Stimulated activated CD4-positive, alpha-beta T cell treated with anti-CD3 and anti-CD28 coated beads, Interleukin-4, amount 100 ng/mL, for 48 hours (primary cell): ENCODE measurements at regions not wholly inside any gene's neighbourhood (a gene's known extent, or its start where the extent isn't known, plus 50 kb on each side); places are given as distances from the start of the nearest gene placed in this dataset.

Experiments
- DNase-seq, 2 donors: peaks; one replicate each; pipeline ENCODE4 v3.0.0-alpha.2; 2020; ENCODE audit warnings: low read depth in 2 of 2

- DNase-seq = no peak
Observed at GRCh38 chr11:112355726-112356125, 95.1 kb upstream of the PLET1 start.

DNA sequence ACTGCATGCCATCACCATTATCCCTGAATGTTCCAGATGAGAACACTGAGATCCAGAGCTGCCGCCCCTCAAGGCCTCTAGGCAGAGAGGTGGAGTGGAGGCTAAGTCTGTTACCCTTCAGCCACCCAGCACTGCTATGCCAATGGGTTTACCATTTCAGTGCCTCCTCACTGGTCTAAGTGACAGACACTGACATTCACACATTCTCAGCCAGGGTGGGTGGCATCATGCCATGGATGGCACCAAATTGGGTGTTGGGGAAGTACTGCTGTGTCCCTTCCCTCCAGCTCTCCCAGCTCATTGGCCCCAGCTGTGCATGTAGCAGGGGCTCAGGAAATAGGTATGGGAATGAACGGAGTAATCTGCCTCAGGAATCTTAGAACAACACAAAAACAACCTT, 96.8 kb upstream of the PLET1 start:
- DNase-seq = no peak

DNA sequence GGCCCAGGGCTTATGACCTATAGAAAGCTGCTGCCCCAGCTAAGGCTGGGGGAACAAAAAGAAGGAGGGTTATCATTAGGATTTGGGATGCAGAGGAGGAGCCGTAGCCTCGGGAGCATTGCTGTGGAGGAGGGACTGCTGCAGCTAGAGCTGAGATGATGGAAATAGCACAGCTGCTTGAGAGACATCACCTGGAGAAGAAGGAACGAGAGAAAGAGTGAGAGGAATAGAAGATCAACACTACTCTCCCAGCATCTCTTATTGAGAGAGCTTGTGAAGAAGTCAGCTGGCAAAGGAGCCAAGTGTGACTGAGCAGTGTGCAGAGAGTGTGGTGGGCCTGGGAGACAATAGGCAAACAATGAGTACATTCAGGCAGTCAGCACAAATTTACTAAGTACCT, 100.7 kb upstream of the PLET1 start:
- no peak for DNase-seq

DNA sequence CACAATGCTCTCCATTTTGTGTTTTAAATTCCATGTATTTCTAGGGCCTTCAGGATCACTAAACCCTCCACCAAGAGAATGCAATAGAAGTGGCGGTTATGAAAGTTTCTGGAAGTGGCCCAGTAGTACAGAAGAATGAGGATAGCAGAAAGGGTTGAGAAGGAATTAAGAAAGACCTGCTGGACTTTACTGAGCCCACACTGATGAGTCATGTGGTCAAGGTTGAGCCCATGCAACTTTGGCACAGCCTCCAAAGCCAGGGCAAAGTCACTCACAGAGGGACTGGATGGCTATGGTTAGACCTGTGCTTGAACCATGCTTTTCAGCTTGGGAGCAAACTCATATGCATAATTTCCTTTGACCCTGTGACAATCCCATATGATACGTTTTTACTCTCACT, 102.9 kb upstream of the PLET1 start:
- no peak for DNase-seq

DNA sequence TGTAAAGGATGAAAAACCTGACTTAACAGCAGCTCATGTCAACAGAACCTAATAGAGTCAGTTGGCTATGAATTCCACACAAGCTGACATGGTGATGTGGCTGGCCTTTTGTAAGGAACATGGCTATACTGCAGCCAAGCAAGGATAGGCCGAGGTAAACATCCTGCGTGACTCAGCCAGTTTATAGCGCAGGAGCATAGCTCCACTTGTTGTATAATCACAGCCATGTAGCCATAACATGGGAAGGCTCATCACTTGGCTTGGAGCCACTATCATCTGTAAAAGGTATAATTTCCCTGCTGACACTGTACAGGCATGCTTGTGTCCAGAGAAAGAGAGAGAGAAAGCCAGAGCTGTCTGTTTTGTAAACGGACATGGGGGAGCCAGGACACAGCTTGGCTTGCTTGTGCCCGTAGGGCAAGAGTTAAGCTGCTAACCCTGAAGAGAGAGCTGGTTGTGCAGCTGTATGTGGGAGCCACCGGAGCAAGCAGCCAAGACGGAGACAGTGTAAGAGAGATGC, 104.4 kb upstream of the PLET1 start:
- no peak for DNase-seq

GRCh38 chr11:112366012-112366411, 105.4 kb upstream of the PLET1 start:
- no peak for DNase-seq

- no peak for DNase-seq
Observed at GRCh38 chr11:112366777-112367176, 106.1 kb upstream of the PLET1 start.

DNA sequence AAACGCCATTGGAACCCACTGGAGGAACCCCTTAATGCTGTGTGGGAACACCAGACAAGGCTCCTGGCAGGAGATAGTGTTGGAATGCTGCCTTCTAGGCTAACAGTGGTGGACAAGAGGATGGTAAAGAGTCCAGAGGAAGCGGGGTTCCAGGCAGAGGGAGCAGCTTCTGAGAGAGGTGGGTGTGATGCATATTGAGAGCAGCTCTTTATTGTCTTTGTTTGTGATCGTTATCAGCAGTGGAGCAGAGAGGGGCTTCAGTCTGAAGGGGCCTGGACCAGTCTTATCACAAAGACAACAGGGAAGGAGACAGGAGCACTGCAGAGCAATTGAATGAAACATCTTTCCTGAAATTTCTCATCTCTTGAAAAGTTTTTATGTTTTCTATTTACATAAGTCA, 106.8 kb upstream of the PLET1 start:
- DNase-seq = no peak

- DNase-seq = no peak
Observed at GRCh38 chr11:112367895-112368294, 107.2 kb upstream of the PLET1 start.

- no peak for DNase-seq
Observed at GRCh38 chr11:112368381-112368780, 107.7 kb upstream of the PLET1 start.

- DNase-seq = no peak
Observed at GRCh38 chr11:112369374-112369773, 108.7 kb upstream of the PLET1 start.

DNA sequence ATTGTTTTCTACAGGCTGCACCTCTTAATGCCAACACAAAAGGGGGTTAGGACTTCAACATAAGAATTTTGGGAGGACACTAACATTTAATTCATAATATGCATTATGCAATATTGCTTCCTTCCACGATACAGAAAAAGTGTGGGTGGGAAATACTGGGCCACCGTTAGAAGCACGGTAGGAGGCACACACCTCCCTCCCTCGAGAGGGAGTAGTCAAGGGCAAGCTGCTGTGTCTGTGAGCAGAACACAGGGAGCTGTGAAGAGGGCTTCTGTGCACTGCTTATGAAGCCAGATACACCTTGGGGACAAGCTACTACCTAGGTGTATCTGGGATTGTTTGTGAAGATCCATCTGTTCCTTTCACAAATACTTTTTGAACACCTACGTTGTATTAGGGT, 109.3 kb upstream of the PLET1 start:
- DNase-seq = no peak

GRCh38 chr11:112374486-112375140, 114.0 kb upstream of the PLET1 start:
- DNase-seq = no peak

DNA sequence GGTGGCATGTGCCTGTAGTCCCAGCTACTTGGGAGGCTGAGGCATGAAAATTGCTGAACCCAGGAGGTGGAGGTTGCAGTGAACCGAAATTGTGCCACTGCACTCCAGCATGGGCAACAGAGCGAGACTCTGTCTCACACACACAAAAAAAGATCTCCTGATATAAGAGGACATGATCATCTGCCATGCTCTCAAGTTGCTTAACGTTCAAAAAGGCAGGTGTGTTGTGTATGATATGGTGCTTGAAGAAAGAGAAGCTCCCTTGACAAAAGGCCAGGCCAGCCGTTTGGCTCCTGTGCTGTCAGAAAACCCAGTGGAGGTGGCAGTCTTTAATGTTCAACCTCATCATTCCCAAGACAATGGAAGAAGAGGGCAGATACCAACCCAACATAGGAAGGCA, 117.3 kb upstream of the PLET1 start:
- DNase-seq = no peak

DNA sequence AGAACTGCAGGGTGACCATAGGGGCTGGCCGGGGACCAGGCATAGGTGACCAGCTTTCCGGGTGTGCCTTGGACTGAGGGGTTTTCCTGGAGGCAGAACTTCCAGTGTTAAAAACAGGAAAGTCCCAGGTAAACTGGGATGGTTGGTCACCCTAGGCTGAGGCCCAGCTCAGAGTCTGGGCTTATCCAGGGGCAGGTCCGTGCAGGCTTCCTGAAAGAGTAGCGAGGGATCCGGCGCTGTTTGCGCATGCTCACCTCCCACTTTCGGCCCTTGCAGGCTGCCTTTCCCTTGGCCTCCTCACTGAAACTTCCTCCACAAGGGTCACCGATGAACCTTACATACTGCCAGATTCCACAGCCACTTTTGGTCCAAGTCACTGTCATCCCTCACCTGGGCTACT, 119.8 kb upstream of the PLET1 start:
- no peak for DNase-seq

DNA sequence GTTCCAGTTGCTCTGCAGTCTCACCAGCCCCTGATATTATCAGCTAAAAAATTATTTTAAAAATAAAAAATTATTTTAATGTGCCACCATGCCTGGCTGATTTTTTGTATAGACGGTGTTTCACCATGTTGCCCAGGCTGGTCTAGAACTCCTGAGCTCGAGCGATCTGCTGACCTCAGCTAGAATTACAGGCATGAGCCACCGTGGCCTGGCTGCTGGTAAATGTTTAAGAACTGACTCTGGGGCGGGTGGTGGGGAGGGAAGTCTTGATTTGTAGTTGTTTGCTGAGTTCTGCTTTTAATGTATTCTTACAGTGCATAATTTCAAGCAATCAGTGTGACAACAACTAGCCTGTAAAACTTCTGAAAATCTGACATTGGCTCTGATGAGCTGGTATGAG, 120.9 kb upstream of the PLET1 start:
- no peak for DNase-seq

- DNase-seq = no peak
Observed at GRCh38 chr11:112382561-112382960, 121.9 kb upstream of the PLET1 start.

DNA sequence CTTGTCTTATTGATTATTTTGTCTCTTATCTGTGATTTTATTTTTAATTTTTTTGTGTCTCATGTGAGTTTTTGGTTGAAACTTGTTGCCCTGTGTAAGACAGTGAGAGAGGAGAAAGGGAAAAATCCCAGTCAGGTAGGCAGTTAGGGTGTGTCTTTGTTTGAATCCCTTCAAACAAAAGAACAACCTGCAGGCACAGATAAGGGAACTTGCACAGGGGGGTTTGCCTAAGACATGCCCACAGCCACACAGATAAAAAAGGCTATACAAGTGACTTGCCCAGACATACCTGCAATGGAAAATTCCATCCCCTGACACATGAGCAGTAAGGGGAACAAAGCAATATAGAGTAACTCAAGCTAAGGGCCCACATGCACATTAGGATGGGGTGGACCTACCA, 127.8 kb upstream of the PLET1 start:
- no peak for DNase-seq

DNA sequence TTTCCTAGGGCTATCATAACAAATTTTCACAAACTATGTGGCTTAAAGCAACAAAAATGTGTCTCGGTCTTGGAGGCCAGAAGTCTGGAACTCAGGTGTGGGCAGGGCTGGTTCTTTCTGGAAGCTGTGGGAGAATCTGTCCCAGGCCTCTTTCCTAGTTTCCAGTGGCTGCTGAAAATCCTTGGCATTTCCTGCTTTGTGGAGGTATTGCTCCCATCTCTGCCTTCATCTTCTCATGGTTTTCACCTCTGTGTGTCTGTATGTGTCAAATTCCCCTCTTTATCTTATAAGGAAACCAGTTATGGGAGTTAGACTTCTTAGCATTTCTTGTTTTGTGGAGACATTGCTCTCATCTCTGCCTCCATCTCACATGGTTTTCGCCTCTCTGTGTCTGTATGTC, 130.4 kb upstream of the PLET1 start:
- DNase-seq = no peak

DNA sequence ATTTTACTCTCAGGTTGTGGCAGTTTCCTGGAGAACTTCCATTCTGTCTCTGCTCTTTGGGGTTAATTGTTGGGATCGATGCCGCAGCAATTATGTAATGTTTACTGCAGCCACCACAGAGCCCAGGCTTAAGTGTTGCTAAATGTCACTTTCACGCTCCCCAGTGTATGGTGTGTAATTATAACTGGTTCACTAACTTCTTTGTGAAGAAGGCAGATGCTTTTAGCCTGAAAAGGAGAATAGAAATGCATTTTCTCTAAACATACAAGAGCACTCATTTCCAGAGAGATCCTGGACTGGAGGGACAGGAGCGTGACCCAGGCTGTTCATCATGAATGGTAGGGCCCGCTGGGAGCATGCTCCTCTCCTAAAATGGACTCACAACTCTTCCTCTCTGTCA, 132.2 kb upstream of the PLET1 start:
- no peak for DNase-seq

DNA sequence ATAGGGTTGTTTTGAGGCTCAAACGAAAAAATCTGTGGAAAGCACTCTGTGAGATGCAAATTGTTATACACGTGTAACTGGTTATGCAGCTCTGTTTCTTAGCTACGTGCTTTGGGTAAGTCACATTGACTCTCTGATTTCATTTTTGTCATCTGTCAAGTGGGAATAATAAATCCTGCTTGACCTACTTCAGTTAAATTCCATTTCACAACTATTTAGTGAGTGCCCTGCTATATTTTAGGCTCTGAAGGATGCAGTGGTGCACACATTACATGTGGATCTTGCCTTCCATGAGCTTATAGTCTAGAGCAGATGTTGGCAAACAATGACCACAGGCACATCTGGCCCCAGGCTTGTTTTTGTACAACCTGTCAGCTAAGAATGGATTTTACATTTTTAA, 133.6 kb upstream of the PLET1 start:
- no peak for DNase-seq

DNA sequence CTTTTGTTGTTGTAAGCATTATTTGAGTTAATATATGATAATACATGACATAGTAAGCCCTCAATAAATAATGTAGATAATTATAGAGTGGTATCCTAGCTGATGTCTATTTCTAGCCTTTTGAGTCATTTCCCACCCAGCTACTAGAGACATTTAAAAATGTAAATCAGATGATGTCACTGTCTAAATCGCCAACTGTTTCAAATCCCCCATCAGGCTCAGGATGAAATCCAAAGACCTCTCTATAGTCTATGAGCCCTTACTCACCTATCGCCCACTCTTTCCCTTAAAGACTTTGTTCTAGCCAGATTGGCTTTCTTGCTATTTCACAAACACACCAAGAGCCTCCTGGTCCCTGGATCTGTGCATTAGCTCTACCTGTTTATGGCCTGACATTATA, 135.4 kb upstream of the PLET1 start:
- DNase-seq = no peak

GRCh38 chr11:112398798-112399478, 138.3 kb upstream of the PLET1 start:
- DNase-seq = no peak
